Stimulated activated naive CD8-positive, alpha-beta T cell treated with anti-CD3 and anti-CD28 coated beads, Interleukin-15, amount 100 ng/mL, for 72 hours (primary cell): ENCODE measurements at regions not wholly inside any gene's neighbourhood (a gene's known extent, or its start where the extent isn't known, plus 50 kb on each side); places are given as distances from the start of the nearest gene placed in this dataset.

Experiments used
- ATAC-seq: fragments of 150-1000 bp; cut with Tn5 transposase; 2 replicates; pipeline ENCODE4 v1.10.0; 2021; ENCODE audit warnings: mild to moderate bottlenecking, moderate library complexity
- DNase-seq, 2 donors: peaks; one replicate each; pipeline ENCODE4 v3.0.0; 2021 to 2022
- H3K27ac Mint-ChIP-seq, 2 donors: one replicate each; pipeline ENCODE4 v1.8.0; 2022; ENCODE audit warnings: mild to moderate bottlenecking in 2 of 2, mixed read lengths in 2 of 2, moderate library complexity in 2 of 2
- H3K27me3 Mint-ChIP-seq: one replicate; pipeline ENCODE4 v1.8.0; 2022; ENCODE audit warnings: mixed read lengths
- H3K4me1 Mint-ChIP-seq: one replicate; pipeline ENCODE4 v1.8.0; 2022; ENCODE audit warnings: mild to moderate bottlenecking, mixed read lengths
- H3K4me3 Mint-ChIP-seq, 2 donors: one replicate each; pipeline ENCODE4 v1.8.0; 2022; ENCODE audit warnings: mild to moderate bottlenecking in 2 of 2, mixed read lengths in 2 of 2, moderate library complexity in 1 of 2
- H3K9me3 Mint-ChIP-seq, 2 donors: one replicate each; pipeline ENCODE4 v1.8.0; 2022; ENCODE audit warnings: mixed read lengths in 2 of 2

- DNase-seq (no peak), ATAC-seq (no peak)
- Mint-ChIP-seq H3K4me3 (no peak overlapping the region), H3K27me3 (no peaks in the 10 kb centered on the region), H3K27ac (no peak overlapping the region), H3K4me1 (peaks cover 13% of the 10 kb centered on the region), H3K9me3 (peaks cover 7 to 11% of the 10 kb centered on the region in 2 donors)
Measured at GRCh38 chr12:89262855-89263552, 89.3 kb downstream of the DUSP6 start.

- H3K27me3 Mint-ChIP-seq, result no peaks in the 10 kb centered on the region
- H3K4me3 Mint-ChIP-seq, result no peak overlapping the region
- peaks cover 9 to 13% of the 10 kb centered on the region in 2 donors for H3K9me3 Mint-ChIP-seq
- DNase-seq (no peak), ATAC-seq (no peak)
- H3K27ac Mint-ChIP-seq, result no peak overlapping the region
- H3K4me1 Mint-ChIP-seq, result peaks cover 13% of the 10 kb centered on the region
Measured at GRCh38 chr12:89261982-89262381, 90.3 kb downstream of the DUSP6 start.

DNA sequence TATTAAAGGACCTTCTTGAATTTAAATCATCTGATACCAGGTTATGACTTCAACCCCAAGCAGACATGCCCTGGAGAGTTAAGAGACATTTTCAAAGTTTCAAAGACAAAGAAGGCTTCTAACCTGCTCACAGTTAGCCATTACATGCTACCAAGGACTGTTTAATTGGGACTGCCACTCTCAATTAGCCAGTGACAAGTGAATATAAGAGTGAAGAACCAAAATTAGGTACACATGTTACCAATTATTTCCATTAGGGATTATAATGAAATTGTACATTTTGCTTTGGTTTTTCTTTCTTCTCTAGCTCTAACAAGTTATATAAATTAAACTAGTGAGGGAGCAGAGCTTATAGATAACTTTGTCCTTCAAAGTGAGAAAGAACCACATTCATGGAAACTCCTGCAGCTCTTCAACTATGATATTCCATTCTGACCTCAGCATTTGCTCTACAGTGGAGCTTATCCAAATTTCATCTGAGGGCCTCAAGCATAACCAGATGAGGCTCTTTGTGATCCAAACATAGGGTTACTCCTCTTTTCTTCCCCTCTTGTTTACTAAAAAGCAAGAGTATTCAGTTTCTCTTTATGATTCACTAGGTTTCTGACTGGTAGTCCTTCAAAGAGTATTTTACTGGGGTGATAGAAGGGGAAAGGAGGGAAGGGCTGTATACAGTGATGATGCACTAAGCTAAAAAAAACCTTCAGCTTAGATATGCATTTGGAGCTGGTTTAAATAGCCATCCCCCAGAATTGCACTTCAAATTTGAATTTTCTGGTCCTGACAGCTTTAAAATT lies 91.3 kb downstream of the DUSP6 start:
- ATAC-seq (peak; percentile 96), DNase-seq (no peak)
- Mint-ChIP-seq H3K9me3 (peaks cover 9 to 13% of the 10 kb centered on the region in 2 donors), H3K4me3 (peak overlapping the region in 1 of 2 donors; percentile 22), H3K27me3 (no peaks in the 10 kb centered on the region), H3K27ac (no peak overlapping the region), H3K4me1 (peaks cover 13% of the 10 kb centered on the region)

DNA sequence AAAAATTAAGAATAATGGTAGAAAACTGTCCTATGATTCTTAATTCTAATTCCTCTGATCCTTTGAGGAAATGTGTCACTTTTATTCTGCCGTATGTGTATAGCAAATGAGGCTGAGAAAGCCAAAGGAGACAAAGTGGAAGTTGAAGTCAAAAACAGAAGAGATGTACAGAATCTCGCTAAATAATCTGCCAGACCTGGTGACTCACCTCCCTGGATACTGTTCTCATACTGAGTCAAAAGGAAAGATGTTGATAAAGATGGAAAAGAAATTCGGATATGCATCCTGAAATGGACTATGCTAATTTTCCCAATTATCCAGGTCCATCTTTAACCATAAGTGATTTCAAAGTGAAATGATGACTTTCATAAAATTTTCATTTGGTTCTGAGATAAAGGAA lies 92.5 kb downstream of the DUSP6 start:
- H3K4me1 Mint-ChIP-seq, result peaks cover 13% of the 10 kb centered on the region
- no peak overlapping the region for H3K27ac Mint-ChIP-seq
- H3K9me3 Mint-ChIP-seq, result peaks cover 12 to 13% of the 10 kb centered on the region in 2 donors
- ATAC-seq (no peak), DNase-seq (no peak)
- no peak overlapping the region for H3K4me3 Mint-ChIP-seq
- H3K27me3 Mint-ChIP-seq, result no peaks in the 10 kb centered on the region

DNA sequence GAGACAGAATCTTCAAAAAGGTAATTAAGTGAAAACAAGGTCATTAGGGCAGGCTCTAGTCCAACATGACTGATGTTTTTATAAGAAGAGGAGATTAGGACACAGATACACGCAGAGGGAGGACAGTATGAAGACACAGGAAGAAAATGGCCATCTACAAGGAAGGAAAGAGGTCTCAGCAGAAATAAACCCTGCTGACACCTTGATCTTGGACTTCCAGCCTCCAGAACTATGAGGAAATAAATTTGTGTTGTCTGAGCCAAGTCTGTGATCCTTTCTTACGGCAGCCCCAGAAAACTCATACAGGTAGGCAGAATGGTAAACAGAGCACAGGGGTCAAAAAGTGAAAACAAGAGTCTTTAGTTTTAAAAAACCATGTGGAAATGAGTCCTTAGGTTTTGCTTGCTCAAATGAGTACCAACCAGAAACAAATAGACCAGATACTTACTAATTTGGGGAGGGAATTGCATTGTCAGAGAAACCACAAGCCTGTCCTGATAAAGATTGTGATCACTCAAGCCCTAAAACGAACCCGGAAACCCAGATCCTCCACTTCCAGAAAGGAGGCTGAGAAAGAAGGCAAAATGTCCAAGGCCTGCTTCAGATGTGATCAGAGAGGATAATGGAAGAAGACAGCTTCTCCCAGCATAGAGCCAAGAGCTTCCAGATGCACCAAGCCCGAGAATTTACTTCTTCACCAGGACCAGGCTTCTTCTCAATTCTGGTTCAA lies 93.9 kb downstream of the DUSP6 start:
- Mint-ChIP-seq H3K27ac (no peak overlapping the region), H3K9me3 (peaks cover 18 to 19% of the 10 kb centered on the region in 2 donors)
- ATAC-seq, result no peak

GRCh38 chr12:89257340-89257739 lies 95.0 kb downstream of the DUSP6 start:
- Mint-ChIP-seq H3K27me3 (no peaks in the 10 kb centered on the region), H3K27ac (no peak overlapping the region), H3K9me3 (peaks cover 18 to 19% of the 10 kb centered on the region in 2 donors), H3K4me3 (no peak overlapping the region), H3K4me1 (peaks cover 19% of the 10 kb centered on the region)
- ATAC-seq (no peak), DNase-seq (no peak)

More for the DNA sequence above, 93.9 kb downstream of the DUSP6 start:
- no peaks in the 10 kb centered on the region for H3K27me3 Mint-ChIP-seq
- H3K4me1 Mint-ChIP-seq, result peaks cover 13% of the 10 kb centered on the region
- DNase-seq, result no peak
- no peak overlapping the region for H3K4me3 Mint-ChIP-seq

GRCh38 chr12:89256060-89256459 lies 96.2 kb downstream of the DUSP6 start:
- DNase-seq (no peak), ATAC-seq (no peak)
- peaks cover 22% of the 10 kb centered on the region for H3K4me1 Mint-ChIP-seq
- H3K27me3 Mint-ChIP-seq, result no peaks in the 10 kb centered on the region
- peaks cover 18 to 19% of the 10 kb centered on the region in 2 donors for H3K9me3 Mint-ChIP-seq
- H3K4me3 Mint-ChIP-seq, result no peak overlapping the region
- H3K27ac Mint-ChIP-seq, result no peak overlapping the region

GRCh38 chr12:89253488-89253887 lies 98.8 kb downstream of the DUSP6 start:
- H3K27ac Mint-ChIP-seq, result no peak overlapping the region
- no peak for ATAC-seq
- DNase-seq, result no peak
- no peaks in the 10 kb centered on the region for H3K27me3 Mint-ChIP-seq
- H3K9me3 Mint-ChIP-seq, result peaks cover 13 to 16% of the 10 kb centered on the region in 2 donors
- peaks cover 29% of the 10 kb centered on the region for H3K4me1 Mint-ChIP-seq
- no peak overlapping the region for H3K4me3 Mint-ChIP-seq

GRCh38 chr12:89252284-89252683 lies 100.0 kb downstream of the DUSP6 start:
- Mint-ChIP-seq H3K27me3 (no peaks in the 10 kb centered on the region), H3K9me3 (peaks cover 6 to 8% of the 10 kb centered on the region in 2 donors), H3K4me3 (no peak overlapping the region), H3K27ac (no peak overlapping the region), H3K4me1 (peaks cover 29% of the 10 kb centered on the region)
- DNase-seq (no peak), ATAC-seq (peak; percentile 26)

- Mint-ChIP-seq H3K4me3 (no peak overlapping the region), H3K27me3 (no peaks in the 10 kb centered on the region), H3K9me3 (peaks cover 6 to 8% of the 10 kb centered on the region in 2 donors), H3K4me1 (peaks cover 29% of the 10 kb centered on the region), H3K27ac (peak overlapping the region in 1 of 2 donors; percentile 54)
- ATAC-seq (peak; percentile 53), DNase-seq (no peak)
Measured at GRCh38 chr12:89251342-89252271, 100.7 kb downstream of the DUSP6 start.

- Mint-ChIP-seq H3K4me1 (peaks cover 36% of the 10 kb centered on the region), H3K4me3 (no peak overlapping the region), H3K27me3 (no peaks in the 10 kb centered on the region), H3K27ac (no peak overlapping the region), H3K9me3 (peaks cover 6 to 8% of the 10 kb centered on the region in 2 donors)
- no peak for DNase-seq
- peak; percentile 66 for ATAC-seq
Measured at GRCh38 chr12:89250636-89251035, 101.7 kb downstream of the DUSP6 start.

DNA sequence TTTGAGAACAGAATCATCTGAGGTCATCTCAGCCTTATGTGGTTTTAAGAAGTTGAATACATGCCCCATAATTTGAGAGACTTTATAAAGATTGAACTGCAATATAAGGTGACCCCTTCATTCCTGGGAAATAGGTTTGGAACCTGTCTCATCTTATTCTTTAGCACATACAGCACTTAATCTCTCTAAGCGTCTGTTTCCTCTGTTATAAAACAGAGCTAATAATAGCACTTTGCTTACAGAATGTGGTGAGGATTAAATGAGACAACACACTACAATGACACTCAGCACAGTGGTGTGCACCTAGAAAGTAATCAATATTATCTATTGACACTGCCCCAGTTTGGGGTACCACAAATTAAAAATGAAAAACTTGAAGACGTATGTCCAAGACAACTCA lies 102.1 kb downstream of the DUSP6 start:
- H3K4me1 Mint-ChIP-seq, result peaks cover 40% of the 10 kb centered on the region
- H3K27ac Mint-ChIP-seq, result no peak overlapping the region
- no peaks in the 10 kb centered on the region for H3K27me3 Mint-ChIP-seq
- no peak for DNase-seq
- H3K4me3 Mint-ChIP-seq, result no peak overlapping the region
- H3K9me3 Mint-ChIP-seq, result peaks cover 6 to 8% of the 10 kb centered on the region in 2 donors
- ATAC-seq, result no peak

GRCh38 chr12:89247967-89248366 lies 104.3 kb downstream of the DUSP6 start:
- H3K27me3 Mint-ChIP-seq, result no peaks in the 10 kb centered on the region
- H3K4me1 Mint-ChIP-seq, result peaks cover 63% of the 10 kb centered on the region
- H3K4me3 Mint-ChIP-seq, result no peak overlapping the region
- DNase-seq (no peak), ATAC-seq (no peak)
- H3K27ac Mint-ChIP-seq, result no peak overlapping the region
- H3K9me3 Mint-ChIP-seq, result peaks cover 8 to 11% of the 10 kb centered on the region in 2 donors

GRCh38 chr12:89247541-89247942 lies 104.8 kb downstream of the DUSP6 start:
- H3K4me3 Mint-ChIP-seq, result no peak overlapping the region
- H3K4me1 Mint-ChIP-seq, result peaks cover 62% of the 10 kb centered on the region
- no peak for ATAC-seq
- H3K27ac Mint-ChIP-seq, result peak overlapping the region in 1 of 2 donors; percentile 58
- H3K9me3 Mint-ChIP-seq, result peaks cover 8 to 11% of the 10 kb centered on the region in 2 donors
- no peak for DNase-seq
- no peaks in the 10 kb centered on the region for H3K27me3 Mint-ChIP-seq

DNA sequence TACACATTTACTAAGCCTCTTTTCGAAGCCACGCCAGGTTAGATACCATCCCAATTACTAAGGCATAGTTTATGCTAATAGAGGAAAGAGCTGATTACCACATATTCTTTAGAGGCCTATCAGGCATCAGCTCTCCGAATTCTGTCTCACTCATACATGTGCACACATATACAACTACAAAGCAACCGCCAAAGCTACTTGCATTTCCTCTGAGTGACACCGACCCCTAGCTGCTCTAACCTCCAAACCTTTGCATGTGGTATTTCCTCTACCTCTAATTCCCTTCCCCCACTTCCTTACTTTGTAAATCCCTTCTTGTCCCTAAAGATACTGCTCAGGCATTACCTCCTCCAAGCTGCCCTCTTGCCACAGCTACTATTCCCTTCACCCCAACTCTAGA lies 107.2 kb downstream of the DUSP6 start:
- Mint-ChIP-seq H3K4me3 (peak overlapping the region; percentile 14 to 27), H3K4me1 (peaks cover 41% of the 10 kb centered on the region), H3K9me3 (peaks cover 11 to 14% of the 10 kb centered on the region in 2 donors), H3K27me3 (no peaks in the 10 kb centered on the region), H3K27ac (peak overlapping the region; percentile 92 to 94)
- DNase-seq, result peak; percentile 19 to 62
- ATAC-seq, result peak; percentile 90
